IMR-90 (cell line): ENCODE measurements at regions not wholly inside any gene's neighbourhood (a gene's known extent, or its start where the extent isn't known, plus 50 kb on each side); places are given as distances from the start of the nearest gene placed in this dataset.

Experiments
- ATAC-seq: fragments of 200-7000 bp; cut with Tn5 transposase; 2 replicates; pipeline ENCODE4 v1.9.1; 2020; ENCODE audit warnings: low read depth, mild to moderate bottlenecking, moderate library complexity
- BruUV-seq: library from RNA; stranded (reverse); fragments of 400-500 nt; replicated peaks from 2 replicates; lab custom pipeline; 2021; lab: Mats Ljungman, UMichigan
- CTCF ChIA-PET: fragments of 300-600 bp; formaldehyde crosslinking; extraction: SDS; loops from one replicate; lab custom pipeline; 2021; ENCODE audit warnings: antibody characterized with exemption; lab: Yijun Ruan, JAX
- POLR2A ChIA-PET: fragments of 300-600 bp; sonication (Branson Sonifier 250); formaldehyde crosslinking; loops from one replicate; lab custom pipeline; 2022; ENCODE audit warnings: antibody characterized with exemption; ENCODE audit not compliant: unreplicated experiment; lab: Charles Lee
- DNase-seq: peaks from one replicate; pipeline ENCODE4 v3.0.0; 2013
- H2AFZ ChIP-seq: replicated peaks from 2 replicates; pipeline ENCODE3; 2013; ENCODE audit warnings: low read length, mild to moderate bottlenecking; ENCODE audit not compliant: poor library complexity
- H2AK5ac ChIP-seq: 2 replicates; pipeline ENCODE4 v1.6.1; 2013; ENCODE audit warnings: low read depth, low read length, inconsistent platforms
- H2AK9ac ChIP-seq: replicated peaks from 2 replicates; pipeline ENCODE3; 2013; ENCODE audit warnings: mild to moderate bottlenecking, low read depth, low read length, moderate library complexity; ENCODE audit not compliant: poor library complexity
- H2BK120ac ChIP-seq: 2 replicates; pipeline ENCODE4 v1.6.1; 2013; ENCODE audit warnings: low read depth, low read length, inconsistent platforms
- H2BK15ac ChIP-seq: 3 replicates; pipeline ENCODE4 v1.6.1; 2013; ENCODE audit warnings: low read depth, low read length, inconsistent platforms
- H2BK20ac ChIP-seq: 2 replicates; pipeline ENCODE4 v1.6.1; 2013; ENCODE audit warnings: low read depth, mild to moderate bottlenecking, inconsistent platforms, low read length, moderate library complexity
- H2BK5ac ChIP-seq: 2 replicates; pipeline ENCODE4 v1.6.1; 2013; ENCODE audit warnings: mild to moderate bottlenecking, low read depth, low read length, inconsistent platforms; ENCODE audit not compliant: poor library complexity, severe bottlenecking
- H3K14ac ChIP-seq: replicated peaks from 2 replicates; pipeline ENCODE4 v1.6.1; 2013; ENCODE audit warnings: low read depth, low read length, inconsistent platforms
- H3K18ac ChIP-seq: 2 replicates; pipeline ENCODE4 v1.6.1; 2013; ENCODE audit warnings: low read depth, low read length, control low read depth
- H3K23ac ChIP-seq: 2 replicates; pipeline ENCODE4 v1.6.1; 2013; ENCODE audit warnings: low read depth, low read length, inconsistent platforms
- H3K27ac ChIP-seq: 2 replicates; pipeline ENCODE4 v1.5.1; 2013; ENCODE audit warnings: mild to moderate bottlenecking, control low read depth, low read length; ENCODE audit not compliant: insufficient read depth
- H3K27me3 ChIP-seq: 2 replicates; pipeline ENCODE4 v1.6.1; 2013; ENCODE audit warnings: low read length; ENCODE audit not compliant: control insufficient read depth, insufficient read depth
- H3K36me3 ChIP-seq: 2 replicates; pipeline ENCODE4 v1.6.1; 2013; ENCODE audit warnings: low read length, mixed read lengths; ENCODE audit not compliant: control insufficient read depth, insufficient read depth
- H3K4ac ChIP-seq: 2 replicates; pipeline ENCODE4 v1.6.1; 2013; ENCODE audit warnings: low read depth, low read length, inconsistent platforms
- H3K4me1 ChIP-seq: 2 replicates; pipeline ENCODE4 v1.6.1; 2013; ENCODE audit warnings: low read length, mixed read lengths; ENCODE audit not compliant: control insufficient read depth, insufficient read depth
- H3K4me2 ChIP-seq: 2 replicates; pipeline ENCODE4 v1.6.1; 2013; ENCODE audit warnings: low read depth, mild to moderate bottlenecking, control low read depth, low read length, moderate library complexity
- H3K4me3 ChIP-seq: 2 replicates; pipeline ENCODE4 v1.5.1; 2013; ENCODE audit warnings: low read depth, mild to moderate bottlenecking, control low read depth, low read length, moderate library complexity; ENCODE audit not compliant: insufficient read depth
- H3K56ac ChIP-seq: 2 replicates; pipeline ENCODE4 v1.6.1; 2013; ENCODE audit warnings: low read length, inconsistent platforms; ENCODE audit not compliant: insufficient read depth; ENCODE audit errors: extremely low read depth
- H3K79me1 ChIP-seq, 2 experiments: 2 replicates each; pipeline ENCODE4 v1.6.1; 2013; ENCODE audit warnings: low read length in 2 of 2, inconsistent platforms in 1 of 2, low read depth in 1 of 2
- H3K9ac ChIP-seq: 2 replicates; pipeline ENCODE4 v1.6.1; 2013; ENCODE audit warnings: low read depth, low read length, control low read depth
- H3K9me1 ChIP-seq: 2 replicates; pipeline ENCODE4 v1.6.1; 2013; ENCODE audit warnings: low read length, inconsistent platforms; ENCODE audit not compliant: insufficient read depth
- H3K9me3 ChIP-seq: 2 replicates; pipeline ENCODE4 v1.6.1; 2013; ENCODE audit warnings: low read length; ENCODE audit not compliant: control insufficient read depth, insufficient read depth
- H4K20me1 ChIP-seq: 2 replicates; pipeline ENCODE4 v1.6.1; 2013; ENCODE audit warnings: low read length, inconsistent platforms; ENCODE audit not compliant: insufficient read depth
- H4K5ac ChIP-seq: 2 replicates; pipeline ENCODE4 v1.6.1; 2013; ENCODE audit warnings: mild to moderate bottlenecking, low read depth, low read length, control low read depth
- H4K8ac ChIP-seq, 2 experiments: 2 replicates each; pipeline ENCODE4 v1.6.1; 2013; ENCODE audit warnings: low read depth in 2 of 2, low read length in 2 of 2, control low read depth in 1 of 2, inconsistent platforms in 1 of 2
- H4K91ac ChIP-seq: 2 replicates; pipeline ENCODE4 v1.6.1; 2013; ENCODE audit warnings: low read depth, low read length, inconsistent platforms; ENCODE audit not compliant: insufficient read depth
- BHLHE40 ChIP-seq: fragments of 150-350 bp; IDR thresholded peaks from 2 replicates; pipeline ENCODE4 v1.6.1; 2016; ENCODE audit warnings: mild to moderate bottlenecking, low read depth, low read length
- CEBPB ChIP-seq: IDR thresholded peaks from 2 replicates; pipeline ENCODE4 v1.6.1; 2012; ENCODE audit warnings: low read depth, low read length, improper control_type of control experiment
- FOS ChIP-seq: fragments of 150-350 bp; IDR thresholded peaks from 2 replicates; pipeline ENCODE4 v1.6.1; 2016; ENCODE audit warnings: low read depth, low read length
- MAFK ChIP-seq: IDR thresholded peaks from 2 replicates; pipeline ENCODE4 v1.6.1; 2012; ENCODE audit warnings: low read depth, low read length, improper control_type of control experiment
- MAZ ChIP-seq: IDR thresholded peaks from 2 replicates; pipeline ENCODE4 v1.6.1; 2012; ENCODE audit warnings: low read depth, mild to moderate bottlenecking, low read length, improper control_type of control experiment, moderate library complexity, borderline replicate concordance
- MXI1 ChIP-seq: IDR thresholded peaks from 2 replicates; pipeline ENCODE4 v1.6.1; 2012; ENCODE audit warnings: low read depth, mild to moderate bottlenecking, low read length, moderate library complexity, borderline replicate concordance
- POLR2A ChIP-seq: IDR thresholded peaks from 2 replicates; pipeline ENCODE4 v1.6.1; 2012; ENCODE audit warnings: mild to moderate bottlenecking, low read depth, low read length
- RAD21 ChIP-seq: IDR thresholded peaks from 2 replicates; pipeline ENCODE4 v1.6.1; 2012; ENCODE audit warnings: low read length, improper control_type of control experiment
- RCOR1 ChIP-seq: IDR thresholded peaks from 2 replicates; pipeline ENCODE4 v1.6.1; 2012; ENCODE audit warnings: mild to moderate bottlenecking, low read length, improper control_type of control experiment; ENCODE audit not compliant: insufficient replicate concordance
- RFX5 ChIP-seq: IDR thresholded peaks from 2 replicates; pipeline ENCODE4 v1.8.0; 2012; ENCODE audit warnings: low read depth, mild to moderate bottlenecking, low read length, moderate library complexity
- SMC3 ChIP-seq: fragments of 150-350 bp; IDR thresholded peaks from 2 replicates; pipeline ENCODE4 v1.6.1; 2016; ENCODE audit warnings: low read depth, mild to moderate bottlenecking, antibody characterized with exemption, low read length, moderate library complexity
- WGBS, 2 experiments: methylation state at CpG; one replicate each; pipeline versions ENCODE4 v1.1.5 to v1.1.7; 2013; ENCODE audit warnings: missing lambda C conversion rate in 2 of 2; ENCODE audit not compliant: insufficient read length in 1 of 2; ENCODE audit errors: extremely low coverage in 2 of 2; 5-methylcytosine and 5-hydroxymethylcytosine counted together
- dilution Hi-C: fragments of 300-500 bp; cut with HindIII; formaldehyde crosslinking; loops from one replicate; pipeline ENCODE4 v1.14.3; 2018; ENCODE audit warnings: low sequenced_read_pairs; ENCODE audit not compliant: unreplicated experiment
- in situ Hi-C: fragments of 300-500 bp; cut with MboI; formaldehyde crosslinking; loops from 3 replicates; pipeline ENCODE4 v1.14.3; 2019; ENCODE audit warnings: low sequenced_read_pairs, inconsistent platforms, mixed read lengths
- intact Hi-C: fragments of 100-400 bp; cut with micrococcal nuclease; formaldehyde crosslinking; loops from 2 replicates; pipeline ENCODE4 v1.10.0; 2022
- TF ChIP-seq, protein P1 (sequence below): fragments of 150-350 bp; IDR thresholded peaks from 2 replicates; pipeline ENCODE4 v1.6.1; 2017; ENCODE audit warnings: mild to moderate bottlenecking, antibody characterized with exemption, low read length, low read depth
- TF ChIP-seq, protein P2 (sequence below): conservative IDR thresholded peaks from 2 replicates; pipeline ENCODE4 v1.5.1; 2012; ENCODE audit warnings: mild to moderate bottlenecking, low read depth, low read length, improper control_type of control experiment

- dilution Hi-C loops: no loop called here
- H4K20me1 ChIP-seq: no peaks in the 10 kb centered on the region
These were observed 287.7 kb upstream of the FOXQ1 start for GRCh38 chr6:1024161-1024560.

More at GRCh38 chr6:1024161-1024560, 287.7 kb upstream of the FOXQ1 start:
- intact Hi-C loops: no loop called here
- Histone ChIP-seq H2BK5ac (no peak overlapping the region), H3K4me2 (peak overlapping the region; percentile 30; the same call in 1 of the 2 replicates), H4K8ac (no peak overlapping the region; a peak in 1 of 4 replicates), H2BK120ac (peak overlapping the region; percentile 4; the same call in 1 of the 2 replicates), H3K23ac (no peak overlapping the region), H4K91ac (peak overlapping the region; percentile 23; the same call in 1 of the 2 replicates), H2AK5ac (peak overlapping the region; percentile 76), H3K14ac (no peak overlapping the region), H3K9me1 (peaks cover 11% of the 10 kb centered on the region), H3K4ac (peak overlapping the region; percentile 0; the same call in 1 of the 2 replicates), H3K4me1 (peaks cover 10% of the 10 kb centered on the region; the same call in 1 of the 2 replicates), H2BK15ac (no peak overlapping the region), H3K18ac (no peak overlapping the region), H3K27ac (peak overlapping the region; percentile 23; the same call in 1 of the 2 replicates), H3K79me1 (no peaks in the 10 kb centered on the region), H4K5ac (no peak overlapping the region), H3K56ac (no peak overlapping the region), H2AFZ (peak overlapping the region; percentile 49), H2BK20ac (peak overlapping the region; percentile 37; the same call in 1 of the 2 replicates), H2AK9ac (no peak overlapping the region), H3K36me3 (no peaks in the 10 kb centered on the region), H3K27me3 (0 out of 2 replicates have a peak, but pooled peaks cover 3% of the 10 kb centered on the region), H3K4me3 (no peak overlapping the region), H3K9me3 (no peaks in the 10 kb centered on the region; the same call in 1 of the 2 replicates), H3K9ac (no peak overlapping the region)
- BruUV-seq: no TSS peak
- TF ChIP-seq POLR2A (no peak), MAFK (no peak), MXI1 (no peak), MAZ (no peak), CEBPB (no peak), RAD21 (no peak), RFX5 (no peak), SMC3 (no peak), FOS (no peak), BHLHE40 (no peak), RCOR1 (no peak)
- TF ChIP-seq, protein P1, sequence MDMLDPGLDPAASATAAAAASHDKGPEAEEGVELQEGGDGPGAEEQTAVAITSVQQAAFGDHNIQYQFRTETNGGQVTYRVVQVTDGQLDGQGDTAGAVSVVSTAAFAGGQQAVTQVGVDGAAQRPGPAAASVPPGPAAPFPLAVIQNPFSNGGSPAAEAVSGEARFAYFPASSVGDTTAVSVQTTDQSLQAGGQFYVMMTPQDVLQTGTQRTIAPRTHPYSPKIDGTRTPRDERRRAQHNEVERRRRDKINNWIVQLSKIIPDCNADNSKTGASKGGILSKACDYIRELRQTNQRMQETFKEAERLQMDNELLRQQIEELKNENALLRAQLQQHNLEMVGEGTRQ: no peak
- TF ChIP-seq, protein P2, sequence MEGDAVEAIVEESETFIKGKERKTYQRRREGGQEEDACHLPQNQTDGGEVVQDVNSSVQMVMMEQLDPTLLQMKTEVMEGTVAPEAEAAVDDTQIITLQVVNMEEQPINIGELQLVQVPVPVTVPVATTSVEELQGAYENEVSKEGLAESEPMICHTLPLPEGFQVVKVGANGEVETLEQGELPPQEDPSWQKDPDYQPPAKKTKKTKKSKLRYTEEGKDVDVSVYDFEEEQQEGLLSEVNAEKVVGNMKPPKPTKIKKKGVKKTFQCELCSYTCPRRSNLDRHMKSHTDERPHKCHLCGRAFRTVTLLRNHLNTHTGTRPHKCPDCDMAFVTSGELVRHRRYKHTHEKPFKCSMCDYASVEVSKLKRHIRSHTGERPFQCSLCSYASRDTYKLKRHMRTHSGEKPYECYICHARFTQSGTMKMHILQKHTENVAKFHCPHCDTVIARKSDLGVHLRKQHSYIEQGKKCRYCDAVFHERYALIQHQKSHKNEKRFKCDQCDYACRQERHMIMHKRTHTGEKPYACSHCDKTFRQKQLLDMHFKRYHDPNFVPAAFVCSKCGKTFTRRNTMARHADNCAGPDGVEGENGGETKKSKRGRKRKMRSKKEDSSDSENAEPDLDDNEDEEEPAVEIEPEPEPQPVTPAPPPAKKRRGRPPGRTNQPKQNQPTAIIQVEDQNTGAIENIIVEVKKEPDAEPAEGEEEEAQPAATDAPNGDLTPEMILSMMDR: no peak
- CTCF ChIA-PET: no interaction called here
- in situ Hi-C loops: no loop called here
- DNase-seq (no peak), ATAC-seq (no peak)
- POLR2A ChIA-PET: no interaction called here
- 83% methylated on average over 1 of the region's 6 CpGs; no CpG with 5 or more reads in 1 of the 2 experiments for WGBS, 2 experiments
